H9 (cell line): ENCODE measurements at regions not wholly inside any gene's neighbourhood (a gene's known extent, or its start where the extent isn't known, plus 50 kb on each side); places are given as distances from the start of the nearest gene placed in this dataset.

Experiments
- DNase-seq: peaks from one replicate; pipeline ENCODE4 v3.0.0-alpha.2; 2017
- H2AFZ ChIP-seq: one replicate; pipeline ENCODE4 v1.6.1; 2013; ENCODE audit warnings: mild to moderate bottlenecking, low read length, control low read depth, moderate library complexity
- H2AK5ac ChIP-seq: 2 replicates; pipeline ENCODE4 v1.6.1; 2013; ENCODE audit warnings: low read length, control low read depth, mixed read lengths; ENCODE audit not compliant: insufficient read length
- H2BK120ac ChIP-seq: one replicate; pipeline ENCODE4 v1.6.1; 2013; ENCODE audit warnings: low read depth, mild to moderate bottlenecking, low read length, control low read depth, inconsistent platforms; ENCODE audit not compliant: poor library complexity, severe bottlenecking
- H2BK12ac ChIP-seq: 2 replicates; pipeline ENCODE4 v1.6.1; 2013; ENCODE audit warnings: low read length, control low read depth, mixed read lengths, low read depth; ENCODE audit not compliant: insufficient read length
- H2BK15ac ChIP-seq: 2 replicates; pipeline ENCODE4 v1.6.1; 2013; ENCODE audit warnings: low read depth, low read length, control low read depth
- H2BK20ac ChIP-seq: one replicate; pipeline ENCODE4 v1.6.1; 2013; ENCODE audit warnings: low read depth, mild to moderate bottlenecking, low read length, control low read depth, inconsistent platforms; ENCODE audit not compliant: poor library complexity, severe bottlenecking
- H2BK5ac ChIP-seq: 2 replicates; pipeline ENCODE4 v1.6.1; 2013; ENCODE audit warnings: low read length, control low read depth, mixed read lengths; ENCODE audit not compliant: insufficient read length
- H3K14ac ChIP-seq: 2 replicates; pipeline ENCODE4 v1.6.1; 2013; ENCODE audit warnings: low read length, control low read depth; ENCODE audit not compliant: insufficient read depth
- H3K18ac ChIP-seq: 2 replicates; pipeline ENCODE4 v1.6.1; 2013; ENCODE audit warnings: low read depth, mild to moderate bottlenecking, mixed read lengths, low read length, control low read depth; ENCODE audit not compliant: insufficient read length
- H3K23ac ChIP-seq: 2 replicates; pipeline ENCODE4 v1.6.1; 2013; ENCODE audit warnings: low read length, control low read depth, mixed read lengths, low read depth; ENCODE audit not compliant: insufficient read length
- H3K23me2 ChIP-seq: 2 replicates; pipeline ENCODE4 v1.6.1; 2013; ENCODE audit warnings: low read depth, mild to moderate bottlenecking, mixed read lengths, low read length, control low read depth; ENCODE audit not compliant: insufficient read length, poor library complexity, severe bottlenecking
- H3K27ac ChIP-seq: 2 replicates; pipeline ENCODE4 v1.5.1; 2013; ENCODE audit warnings: low read length, control low read depth, mixed read lengths, low read depth; ENCODE audit not compliant: insufficient read length
- H3K27me3 ChIP-seq: 2 replicates; pipeline ENCODE4 v1.6.1; 2013; ENCODE audit warnings: low read length, control low read depth, inconsistent platforms; ENCODE audit not compliant: insufficient read depth
- H3K4ac ChIP-seq: 2 replicates; pipeline ENCODE4 v1.6.1; 2013; ENCODE audit warnings: low read depth, mild to moderate bottlenecking, control low read depth, inconsistent platforms, low read length, moderate library complexity
- H3K4me1 ChIP-seq: 2 replicates; pipeline ENCODE4 v1.6.1; 2013; ENCODE audit warnings: low read length, control low read depth, inconsistent platforms; ENCODE audit not compliant: insufficient read depth
- H3K4me2 ChIP-seq: 2 replicates; pipeline ENCODE4 v1.6.1; 2013; ENCODE audit warnings: low read length, control low read depth, mixed read lengths; ENCODE audit not compliant: insufficient read length, insufficient read depth
- H3K56ac ChIP-seq: 2 replicates; pipeline ENCODE4 v1.6.1; 2013; ENCODE audit warnings: low read depth, mild to moderate bottlenecking, mixed read lengths, low read length, control low read depth; ENCODE audit not compliant: insufficient read length
- H3K79me1 ChIP-seq: 2 replicates; pipeline ENCODE4 v1.6.1; 2013; ENCODE audit warnings: low read depth, mild to moderate bottlenecking, moderate library complexity, low read length, control low read depth, inconsistent platforms; ENCODE audit not compliant: insufficient read depth, poor library complexity, severe bottlenecking
- H3K79me2 ChIP-seq: 2 replicates; pipeline ENCODE4 v1.6.1; 2013; ENCODE audit warnings: low read length, control low read depth, inconsistent platforms; ENCODE audit not compliant: insufficient read depth
- H3K9ac ChIP-seq: 2 replicates; pipeline ENCODE4 v1.6.1; 2013; ENCODE audit warnings: low read length, control low read depth, mixed read lengths; ENCODE audit not compliant: insufficient read length; ENCODE audit errors: extremely low read depth
- H3K9me3 ChIP-seq: one replicate; pipeline ENCODE4 v1.6.1; 2013; ENCODE audit warnings: low read depth, low read length, inconsistent platforms; ENCODE audit not compliant: control insufficient read depth
- H3T11ph ChIP-seq: one replicate; pipeline ENCODE4 v1.6.1; 2013; ENCODE audit warnings: mild to moderate bottlenecking, low read length, control low read depth, inconsistent platforms
- H4K20me1 ChIP-seq: one replicate; pipeline ENCODE4 v1.6.1; 2013; ENCODE audit not compliant: control insufficient read depth, insufficient read length, insufficient read depth
- H4K5ac ChIP-seq: 2 replicates; pipeline ENCODE4 v1.6.1; 2013; ENCODE audit warnings: low read depth, mild to moderate bottlenecking, mixed read lengths, low read length, control low read depth; ENCODE audit not compliant: insufficient read length
- H4K8ac ChIP-seq: replicated peaks from 2 replicates; pipeline ENCODE4 v1.6.1; 2013; ENCODE audit warnings: low read length, control low read depth, mixed read lengths, low read depth; ENCODE audit not compliant: insufficient read length
- H4K91ac ChIP-seq: 2 replicates; pipeline ENCODE4 v1.6.1; 2013; ENCODE audit warnings: low read depth, mild to moderate bottlenecking, moderate library complexity, mixed read lengths, low read length, control low read depth; ENCODE audit not compliant: insufficient read length
- H3K27ac Mint-ChIP-seq, 3 experiments: 2 replicates in 2 of 3; 3 replicates in 1 of 3; pipeline ENCODE4 v1.8.0; 2020 to 2021; ENCODE audit warnings: mixed read lengths in 3 of 3, mild to moderate bottlenecking in 1 of 3, moderate library complexity in 1 of 3
- H3K27me3 Mint-ChIP-seq: 2 replicates; pipeline ENCODE4 v1.8.0; 2021; ENCODE audit warnings: low read depth, mild to moderate bottlenecking, moderate library complexity, mixed read lengths
- H3K36me3 Mint-ChIP-seq, 3 experiments: 2 replicates in 2 of 3; 3 replicates in 1 of 3; pipeline ENCODE4 v1.8.0; 2020 to 2021; ENCODE audit warnings: low read depth in 3 of 3, mixed read lengths in 3 of 3; ENCODE audit not compliant: insufficient read depth in 1 of 3
- H3K4me1 Mint-ChIP-seq, 2 experiments: 2 replicates each; pipeline ENCODE4 v1.8.0; 2020; ENCODE audit warnings: mixed read lengths in 2 of 2
- H3K4me3 Mint-ChIP-seq, 2 experiments: 2 replicates in 1 of 2; 3 replicates in 1 of 2; pipeline ENCODE4 v1.8.0; 2020 to 2021; ENCODE audit warnings: mild to moderate bottlenecking in 2 of 2, mixed read lengths in 2 of 2, moderate library complexity in 1 of 2
- H3K9me3 Mint-ChIP-seq, 2 experiments: 2 replicates in 1 of 2; 3 replicates in 1 of 2; pipeline ENCODE4 v1.8.0; 2020; ENCODE audit warnings: mild to moderate bottlenecking in 2 of 2, mixed read lengths in 2 of 2, moderate library complexity in 1 of 2
- WGBS: extraction: QIAGEN DNeasy Blood & Tissue Kit; methylation state at CpG from one replicate; pipeline ENCODE4 v1.1.7; 2013; ENCODE audit warnings: missing lambda C conversion rate, low lambda C conversion rate, mixed read lengths; ENCODE audit not compliant: insufficient read length; ENCODE audit errors: extremely low coverage; 5-methylcytosine and 5-hydroxymethylcytosine counted together
- TF ChIP-seq, protein P1 (sequence below): fragments of 200-600 bp; sonication (generic); conservative IDR thresholded peaks from 3 replicates; pipeline ENCODE4 v1.8.0; 2021; ENCODE audit warnings: antibody characterized with exemption, mild to moderate bottlenecking

DNA sequence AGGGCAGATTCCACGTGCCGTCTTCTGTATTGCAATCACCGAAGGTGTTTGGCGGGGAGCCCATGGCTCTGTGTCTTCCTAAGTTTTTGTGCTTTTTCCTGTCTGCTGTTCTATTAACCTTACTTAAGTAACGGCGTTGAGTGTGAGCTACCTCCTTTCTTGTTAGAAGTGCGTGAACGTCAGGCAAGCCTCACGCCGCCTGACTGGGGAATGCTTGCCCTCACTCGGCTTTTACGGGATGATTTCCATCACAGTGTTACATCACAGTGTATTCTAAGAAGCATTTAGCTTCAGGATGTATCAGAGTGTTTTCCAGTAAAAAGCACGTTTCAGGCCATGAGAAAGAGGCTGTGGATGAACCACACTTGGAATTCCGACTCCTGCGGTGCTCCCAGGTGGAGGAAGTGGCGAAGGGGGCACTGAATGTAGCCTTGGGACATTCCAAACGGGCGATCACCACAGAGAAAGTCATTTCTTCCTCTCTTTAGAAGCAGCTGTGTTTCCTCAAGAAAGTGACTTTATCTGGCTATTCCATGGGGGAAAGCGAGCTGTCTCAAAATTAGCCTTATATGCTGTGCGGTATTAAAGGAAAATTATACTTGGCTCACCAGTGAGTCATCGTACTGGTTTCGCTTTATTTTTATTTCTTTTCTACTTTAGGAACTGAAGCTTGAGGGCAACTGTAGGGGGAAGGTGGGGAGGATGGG is 290.7 kb downstream of the KLF6 start:
- Histone ChIP-seq H3K27ac (no peak overlapping the region), H3K27me3 (no peaks in the 10 kb centered on the region), H4K20me1 (no peaks in the 10 kb centered on the region), H3K14ac (no peak overlapping the region), H4K5ac (no peak overlapping the region), H4K8ac (no peak overlapping the region), H2AK5ac (no peak overlapping the region), H2BK12ac (no peak overlapping the region), H3K9ac (no peak overlapping the region), H3K9me3 (no peaks in the 10 kb centered on the region), H2BK5ac (no peak overlapping the region), H3K4ac (no peak overlapping the region), H3K56ac (no peak overlapping the region), H2AFZ (no peak overlapping the region), H3K18ac (no peak overlapping the region), H4K91ac (no peak overlapping the region), H3K79me2 (no peaks in the 10 kb centered on the region), H3T11ph (no peak overlapping the region), H2BK120ac (peak overlapping the region; percentile 57), H3K23ac (no peak overlapping the region), H2BK20ac (no peak overlapping the region), H3K23me2 (no peaks in the 10 kb centered on the region), H3K79me1 (no peaks in the 10 kb centered on the region), H3K4me1 (peaks cover 14% of the 10 kb centered on the region; the same call in 1 of the 2 replicates), H2BK15ac (no peak overlapping the region), H3K4me2 (no peak overlapping the region)
- peak overlapping the region in 1 of 3 experiments; percentile 74; a peak in 2 of 7 replicates for H3K27ac Mint-ChIP-seq
- DNase-seq = no peak
- H3K4me1 Mint-ChIP-seq = peaks cover 30 to 42% of the 10 kb centered on the region in 2 experiments
- no peaks in the 10 kb centered on the region; a peak in 1 of 7 replicates for H3K36me3 Mint-ChIP-seq
- no peaks in the 10 kb centered on the region for H3K9me3 Mint-ChIP-seq
- H3K27me3 Mint-ChIP-seq = no peaks in the 10 kb centered on the region
- WGBS = no CpG with 5 or more reads among the region's 22 CpGs
- H3K4me3 Mint-ChIP-seq = no peak overlapping the region
- TF ChIP-seq, protein P1, sequence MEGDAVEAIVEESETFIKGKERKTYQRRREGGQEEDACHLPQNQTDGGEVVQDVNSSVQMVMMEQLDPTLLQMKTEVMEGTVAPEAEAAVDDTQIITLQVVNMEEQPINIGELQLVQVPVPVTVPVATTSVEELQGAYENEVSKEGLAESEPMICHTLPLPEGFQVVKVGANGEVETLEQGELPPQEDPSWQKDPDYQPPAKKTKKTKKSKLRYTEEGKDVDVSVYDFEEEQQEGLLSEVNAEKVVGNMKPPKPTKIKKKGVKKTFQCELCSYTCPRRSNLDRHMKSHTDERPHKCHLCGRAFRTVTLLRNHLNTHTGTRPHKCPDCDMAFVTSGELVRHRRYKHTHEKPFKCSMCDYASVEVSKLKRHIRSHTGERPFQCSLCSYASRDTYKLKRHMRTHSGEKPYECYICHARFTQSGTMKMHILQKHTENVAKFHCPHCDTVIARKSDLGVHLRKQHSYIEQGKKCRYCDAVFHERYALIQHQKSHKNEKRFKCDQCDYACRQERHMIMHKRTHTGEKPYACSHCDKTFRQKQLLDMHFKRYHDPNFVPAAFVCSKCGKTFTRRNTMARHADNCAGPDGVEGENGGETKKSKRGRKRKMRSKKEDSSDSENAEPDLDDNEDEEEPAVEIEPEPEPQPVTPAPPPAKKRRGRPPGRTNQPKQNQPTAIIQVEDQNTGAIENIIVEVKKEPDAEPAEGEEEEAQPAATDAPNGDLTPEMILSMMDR = no peak
